ENCODE measurements at regions not wholly inside any gene's neighbourhood (a gene's known extent, or its start where the extent isn't known, plus 50 kb on each side); places are given as distances from the start of the nearest gene placed in this dataset. TPM values are rescaled to one million over a fixed set of nuclear protein-coding genes. Genes with fewer than 3 reads are reported as not detected.

DNA sequence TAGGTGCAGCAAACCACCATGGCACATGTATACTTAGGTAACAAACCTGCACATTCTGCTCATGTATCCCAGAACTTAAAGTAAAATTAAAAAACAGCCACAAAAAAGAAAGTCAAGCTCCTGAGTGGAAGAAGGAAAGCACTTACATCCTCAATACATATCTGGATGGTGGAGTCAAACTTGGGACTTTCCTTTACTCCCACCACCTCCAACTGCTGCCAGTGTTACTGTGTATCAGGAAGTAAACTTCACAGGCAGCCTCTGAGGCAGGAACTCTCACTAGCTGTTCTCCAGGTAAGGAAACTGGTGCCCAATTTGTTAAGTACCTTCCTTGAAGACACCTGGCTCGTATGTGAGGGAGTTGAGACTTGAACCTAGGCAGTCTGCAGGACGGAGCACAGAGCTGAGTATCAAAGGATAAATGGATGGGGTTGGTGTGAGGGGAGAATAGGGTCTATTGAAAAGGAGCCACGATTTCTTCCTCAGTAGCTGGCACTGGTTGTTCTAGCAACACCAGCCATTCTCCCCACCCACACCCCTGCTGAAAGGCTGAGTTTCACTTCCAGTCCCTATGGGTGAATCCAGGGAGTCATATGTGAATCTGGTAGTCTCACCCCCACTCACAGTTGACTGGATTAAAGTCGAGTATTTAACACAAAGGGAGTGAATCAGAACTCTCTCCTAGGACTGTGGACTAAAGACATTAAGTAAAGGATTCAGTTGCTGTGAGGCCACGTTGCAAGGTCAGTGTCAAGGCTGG is 50.0 kb upstream of the GPR39 start:
- TF ChIP-seq, protein P1, sequence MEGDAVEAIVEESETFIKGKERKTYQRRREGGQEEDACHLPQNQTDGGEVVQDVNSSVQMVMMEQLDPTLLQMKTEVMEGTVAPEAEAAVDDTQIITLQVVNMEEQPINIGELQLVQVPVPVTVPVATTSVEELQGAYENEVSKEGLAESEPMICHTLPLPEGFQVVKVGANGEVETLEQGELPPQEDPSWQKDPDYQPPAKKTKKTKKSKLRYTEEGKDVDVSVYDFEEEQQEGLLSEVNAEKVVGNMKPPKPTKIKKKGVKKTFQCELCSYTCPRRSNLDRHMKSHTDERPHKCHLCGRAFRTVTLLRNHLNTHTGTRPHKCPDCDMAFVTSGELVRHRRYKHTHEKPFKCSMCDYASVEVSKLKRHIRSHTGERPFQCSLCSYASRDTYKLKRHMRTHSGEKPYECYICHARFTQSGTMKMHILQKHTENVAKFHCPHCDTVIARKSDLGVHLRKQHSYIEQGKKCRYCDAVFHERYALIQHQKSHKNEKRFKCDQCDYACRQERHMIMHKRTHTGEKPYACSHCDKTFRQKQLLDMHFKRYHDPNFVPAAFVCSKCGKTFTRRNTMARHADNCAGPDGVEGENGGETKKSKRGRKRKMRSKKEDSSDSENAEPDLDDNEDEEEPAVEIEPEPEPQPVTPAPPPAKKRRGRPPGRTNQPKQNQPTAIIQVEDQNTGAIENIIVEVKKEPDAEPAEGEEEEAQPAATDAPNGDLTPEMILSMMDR (IDR thresholded peaks at IDR 0.05; ENCODE audit: insufficient read depth, low read depth, low read length), result no peak
- no peak overlapping the region for H3K4me3 ChIP-seq (ENCODE audit: low read depth, low read length)
- DNase-seq (ENCODE audit: low read depth), result no peak

Small RNA genes in the stretch of these regions (small RNA-seq; reads per million reads assigned to genes)
- gene MIR663B (not detected), gene RNA5-8SP5 (not detected)

Measured in fibroblast of villous mesenchyme (primary cell).